ENCODE measurements at regions not wholly inside any gene's neighbourhood (a gene's known extent, or its start where the extent isn't known, plus 50 kb on each side); places are given as distances from the start of the nearest gene placed in this dataset.

DNA sequence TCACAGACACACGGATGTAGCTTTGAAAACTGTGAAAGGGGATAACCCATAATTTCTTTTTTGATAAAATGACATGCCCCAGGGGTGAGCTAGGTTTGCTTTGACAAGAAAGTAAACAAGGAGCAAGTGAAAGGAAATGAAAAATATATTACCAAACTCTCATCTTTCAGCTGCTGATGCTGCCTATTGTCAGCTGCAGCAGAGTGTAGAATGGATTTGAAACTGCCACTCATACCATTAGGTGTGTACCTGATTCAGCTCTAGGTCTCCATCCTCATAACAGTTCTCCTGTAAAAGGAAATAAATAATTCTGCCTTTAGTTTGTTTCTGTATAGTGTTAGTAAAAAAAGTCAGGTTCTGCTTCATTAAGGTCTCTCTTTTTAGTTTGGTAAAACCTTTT is 415.1 kb upstream of the MARCKS start:
- Histone ChIP-seq H3K9me3 (ENCODE audit: control insufficient read depth in 1 of 2, insufficient read depth in 1 of 2, low read depth in 1 of 2, low read length in 2 of 2) (no peaks in the 10 kb centered on the region), H3K4me1 (ENCODE audit: control insufficient read depth in 1 of 2, insufficient read depth in 2 of 2, low read length in 2 of 2) (peaks cover under 1 to 6% of the 10 kb centered on the region in 2 experiments; a peak in 3 of 4 replicates), H3K9ac (ENCODE audit: low read length) (no peak overlapping the region), H3K4me2 (ENCODE audit: low read length) (no peak overlapping the region), H2AFZ (ENCODE audit: low read depth, low read length, poor library complexity, severe bottlenecking) (no peak overlapping the region), H3K27ac (ENCODE audit: low read depth, low read length) (no peak overlapping the region), H3K4me3 (replicated peaks in 1 of 2; ENCODE audit: low read depth in 1 of 2, low read length in 2 of 2) (no peak overlapping the region), H3K79me2 (ENCODE audit: insufficient read depth, low read length) (no peaks in the 10 kb centered on the region), H4K20me1 (ENCODE audit: insufficient read depth) (no peaks in the 10 kb centered on the region), H3K9me2 (ENCODE audit: insufficient read depth) (no peaks in the 10 kb centered on the region), H3K27me3 (ENCODE audit: insufficient read depth, low read length) (no peaks in the 10 kb centered on the region), H3K36me3 (ENCODE audit: control insufficient read depth in 1 of 2, insufficient read depth in 2 of 2, low read length in 2 of 2) (no peaks in the 10 kb centered on the region)
- intact Hi-C loops (cut with micrococcal nuclease): no loop called here
- DNase-seq (ENCODE audit: low read depth, low spot score) (no peak), ATAC-seq (no peak)
- CTCF ChIA-PET: no interaction called here
- TF ChIP-seq POLR2AphosphoS5 (IDR thresholded peaks at IDR 0.05; ENCODE audit: low read depth, low read length) (no peak), ZNF274 (IDR thresholded peaks at IDR 0.05; ENCODE audit: low read depth, low read length) (no peak), TCF7L2 (IDR thresholded peaks at IDR 0.05; ENCODE audit: borderline replicate concordance, extremely low read depth, insufficient read depth, insufficient read length) (no peak), ZBTB33 (IDR thresholded peaks at IDR 0.05; ENCODE audit: extremely low read depth, insufficient replicate concordance, low read length) (no peak), SRF (IDR thresholded peaks at IDR 0.05; ENCODE audit: low read depth) (no peak), CBX3 (IDR thresholded peaks at IDR 0.05; ENCODE audit: low read depth) (no peak)
- TF ChIP-seq, protein P1, sequence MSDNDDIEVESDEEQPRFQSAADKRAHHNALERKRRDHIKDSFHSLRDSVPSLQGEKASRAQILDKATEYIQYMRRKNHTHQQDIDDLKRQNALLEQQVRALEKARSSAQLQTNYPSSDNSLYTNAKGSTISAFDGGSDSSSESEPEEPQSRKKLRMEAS (IDR thresholded peaks at IDR 0.05): no peak
- POLR2A ChIA-PET: no interaction called here
- RAD21 ChIA-PET (ENCODE audit: low non-redundant PET in 1 of 2, low total read pairs in 2 of 2, uncharacterized antibody in 2 of 2, unreplicated experiment in 2 of 2): no interaction called here
- BruUV-seq (replicated peaks): no TSS peak

DNA sequence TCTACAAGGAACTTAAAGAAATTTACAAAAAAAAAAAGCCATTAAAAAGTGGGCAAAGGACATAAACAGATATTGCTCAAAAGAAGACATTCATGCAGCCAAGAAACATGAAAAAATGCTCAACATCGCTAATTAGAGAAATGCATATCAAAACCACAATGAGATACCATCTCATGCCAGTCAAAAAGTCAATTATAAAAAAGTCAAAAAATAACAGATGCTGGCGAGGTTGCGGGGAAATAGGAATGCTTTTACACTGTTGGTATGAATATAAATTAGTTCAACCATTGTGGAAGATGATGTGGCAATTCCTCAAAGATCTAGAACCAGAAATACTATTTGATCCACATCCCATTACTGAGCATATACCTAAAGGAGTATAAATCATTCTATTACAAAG is 411.9 kb upstream of the MARCKS start:
- CTCF ChIA-PET: no interaction called here
- no peak for TF ChIP-seq CBX3 (IDR thresholded peaks at IDR 0.05; ENCODE audit: low read depth)
- TF ChIP-seq SP1 (IDR thresholded peaks at IDR 0.05; ENCODE audit: low read depth): no peak
- no peak for TF ChIP-seq SIN3A (IDR thresholded peaks at IDR 0.05; ENCODE audit: low read depth)
- TF ChIP-seq, protein P2, sequence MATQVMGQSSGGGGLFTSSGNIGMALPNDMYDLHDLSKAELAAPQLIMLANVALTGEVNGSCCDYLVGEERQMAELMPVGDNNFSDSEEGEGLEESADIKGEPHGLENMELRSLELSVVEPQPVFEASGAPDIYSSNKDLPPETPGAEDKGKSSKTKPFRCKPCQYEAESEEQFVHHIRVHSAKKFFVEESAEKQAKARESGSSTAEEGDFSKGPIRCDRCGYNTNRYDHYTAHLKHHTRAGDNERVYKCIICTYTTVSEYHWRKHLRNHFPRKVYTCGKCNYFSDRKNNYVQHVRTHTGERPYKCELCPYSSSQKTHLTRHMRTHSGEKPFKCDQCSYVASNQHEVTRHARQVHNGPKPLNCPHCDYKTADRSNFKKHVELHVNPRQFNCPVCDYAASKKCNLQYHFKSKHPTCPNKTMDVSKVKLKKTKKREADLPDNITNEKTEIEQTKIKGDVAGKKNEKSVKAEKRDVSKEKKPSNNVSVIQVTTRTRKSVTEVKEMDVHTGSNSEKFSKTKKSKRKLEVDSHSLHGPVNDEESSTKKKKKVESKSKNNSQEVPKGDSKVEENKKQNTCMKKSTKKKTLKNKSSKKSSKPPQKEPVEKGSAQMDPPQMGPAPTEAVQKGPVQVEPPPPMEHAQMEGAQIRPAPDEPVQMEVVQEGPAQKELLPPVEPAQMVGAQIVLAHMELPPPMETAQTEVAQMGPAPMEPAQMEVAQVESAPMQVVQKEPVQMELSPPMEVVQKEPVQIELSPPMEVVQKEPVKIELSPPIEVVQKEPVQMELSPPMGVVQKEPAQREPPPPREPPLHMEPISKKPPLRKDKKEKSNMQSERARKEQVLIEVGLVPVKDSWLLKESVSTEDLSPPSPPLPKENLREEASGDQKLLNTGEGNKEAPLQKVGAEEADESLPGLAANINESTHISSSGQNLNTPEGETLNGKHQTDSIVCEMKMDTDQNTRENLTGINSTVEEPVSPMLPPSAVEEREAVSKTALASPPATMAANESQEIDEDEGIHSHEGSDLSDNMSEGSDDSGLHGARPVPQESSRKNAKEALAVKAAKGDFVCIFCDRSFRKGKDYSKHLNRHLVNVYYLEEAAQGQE (IDR thresholded peaks at IDR 0.05; ENCODE audit: low read depth): no peak
- TF ChIP-seq, protein P3, sequence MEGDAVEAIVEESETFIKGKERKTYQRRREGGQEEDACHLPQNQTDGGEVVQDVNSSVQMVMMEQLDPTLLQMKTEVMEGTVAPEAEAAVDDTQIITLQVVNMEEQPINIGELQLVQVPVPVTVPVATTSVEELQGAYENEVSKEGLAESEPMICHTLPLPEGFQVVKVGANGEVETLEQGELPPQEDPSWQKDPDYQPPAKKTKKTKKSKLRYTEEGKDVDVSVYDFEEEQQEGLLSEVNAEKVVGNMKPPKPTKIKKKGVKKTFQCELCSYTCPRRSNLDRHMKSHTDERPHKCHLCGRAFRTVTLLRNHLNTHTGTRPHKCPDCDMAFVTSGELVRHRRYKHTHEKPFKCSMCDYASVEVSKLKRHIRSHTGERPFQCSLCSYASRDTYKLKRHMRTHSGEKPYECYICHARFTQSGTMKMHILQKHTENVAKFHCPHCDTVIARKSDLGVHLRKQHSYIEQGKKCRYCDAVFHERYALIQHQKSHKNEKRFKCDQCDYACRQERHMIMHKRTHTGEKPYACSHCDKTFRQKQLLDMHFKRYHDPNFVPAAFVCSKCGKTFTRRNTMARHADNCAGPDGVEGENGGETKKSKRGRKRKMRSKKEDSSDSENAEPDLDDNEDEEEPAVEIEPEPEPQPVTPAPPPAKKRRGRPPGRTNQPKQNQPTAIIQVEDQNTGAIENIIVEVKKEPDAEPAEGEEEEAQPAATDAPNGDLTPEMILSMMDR (IDR thresholded peaks at IDR 0.05 in 2 of 3, conservative IDR thresholded peaks at IDR 0.05 in 1 of 3; ENCODE audit: borderline replicate concordance in 1 of 3, insufficient read depth in 1 of 3, low read depth in 2 of 3, low read length in 2 of 3): no peak
- no peak for TF ChIP-seq POLR2A (IDR thresholded peaks at IDR 0.05; ENCODE audit: borderline replicate concordance, extremely low read depth, insufficient read depth, insufficient read length)
- TF ChIP-seq, protein P4, sequence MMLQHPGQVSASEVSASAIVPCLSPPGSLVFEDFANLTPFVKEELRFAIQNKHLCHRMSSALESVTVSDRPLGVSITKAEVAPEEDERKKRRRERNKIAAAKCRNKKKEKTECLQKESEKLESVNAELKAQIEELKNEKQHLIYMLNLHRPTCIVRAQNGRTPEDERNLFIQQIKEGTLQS (IDR thresholded peaks at IDR 0.05): no peak
- TF ChIP-seq POLR2AphosphoS5 (IDR thresholded peaks at IDR 0.05; ENCODE audit: low read depth, low read length): no peak

More for the DNA sequence above, 411.9 kb upstream of the MARCKS start:
- no TSS peak for BruUV-seq (replicated peaks)
- no peaks in the 10 kb centered on the region for H4K20me1 ChIP-seq (ENCODE audit: insufficient read depth)
- no peak for DNase-seq (ENCODE audit: low read depth, low spot score)
- ChIA-PET RAD21 (ENCODE audit: low non-redundant PET in 1 of 2, low total read pairs in 2 of 2, uncharacterized antibody in 2 of 2, unreplicated experiment in 2 of 2) (no interaction called here), POLR2A (no interaction called here)
- H3K4me3 ChIP-seq (replicated peaks in 1 of 2; ENCODE audit: low read depth in 1 of 2, low read length in 2 of 2): no peak overlapping the region
- H3K79me2 ChIP-seq (ENCODE audit: insufficient read depth, low read length): no peaks in the 10 kb centered on the region
- no peak overlapping the region for H3K9ac ChIP-seq (ENCODE audit: low read length)
- H3K27ac ChIP-seq (ENCODE audit: low read depth, low read length): no peak overlapping the region
- no peaks in the 10 kb centered on the region for H3K36me3 ChIP-seq (ENCODE audit: control insufficient read depth in 1 of 2, insufficient read depth in 2 of 2, low read length in 2 of 2)
- no peaks in the 10 kb centered on the region for H3K9me3 ChIP-seq (ENCODE audit: control insufficient read depth in 1 of 2, insufficient read depth in 1 of 2, low read depth in 1 of 2, low read length in 2 of 2)
- intact Hi-C loops (cut with micrococcal nuclease): no loop called here
- no peak overlapping the region for H3K4me2 ChIP-seq (ENCODE audit: low read length)
- peaks cover 4 to 37% of the 10 kb centered on the region in 2 experiments; a peak in 3 of 4 replicates for H3K4me1 ChIP-seq (ENCODE audit: control insufficient read depth in 1 of 2, insufficient read depth in 2 of 2, low read length in 2 of 2)
- no peaks in the 10 kb centered on the region for H3K27me3 ChIP-seq (ENCODE audit: insufficient read depth, low read length)
- no peaks in the 10 kb centered on the region for H3K9me2 ChIP-seq (ENCODE audit: insufficient read depth)
- ATAC-seq: no peak
- no peak overlapping the region for H2AFZ ChIP-seq (ENCODE audit: low read depth, low read length, poor library complexity, severe bottlenecking)
